Neuronal stem cell (in vitro differentiated cells): ENCODE measurements at regions not wholly inside any gene's neighbourhood (a gene's known extent, or its start where the extent isn't known, plus 50 kb on each side); places are given as distances from the start of the nearest gene placed in this dataset.
A peak's percentile ranks its signal among the peaks of the same experiment; 100 is the strongest.
"Not testable (repeated sequence)": the region's sequence is repeated elsewhere in the genome, so short reads cannot be mapped to it uniquely, and the experiment has no call there.

ENCODE experiments used
- DNase-seq: peaks from one replicate; pipeline ENCODE4 v3.0.0-alpha.2; 2013; ENCODE audit warnings: low spot score
- H2AFZ ChIP-seq: one replicate; pipeline ENCODE4 v1.6.1; 2013; ENCODE audit warnings: mild to moderate bottlenecking, low read length, inconsistent platforms
- H2AK5ac ChIP-seq: 2 replicates; pipeline ENCODE4 v1.6.1; 2013; ENCODE audit warnings: low read depth, mild to moderate bottlenecking, inconsistent platforms, low read length, moderate library complexity, mixed read lengths
- H2BK120ac ChIP-seq: 2 replicates; pipeline ENCODE4 v1.6.1; 2013; ENCODE audit warnings: low read depth, mild to moderate bottlenecking, inconsistent platforms, low read length, moderate library complexity, mixed read lengths
- H2BK12ac ChIP-seq: one replicate; pipeline ENCODE4 v1.6.1; 2013; ENCODE audit warnings: low read length, inconsistent platforms
- H2BK15ac ChIP-seq: 2 replicates; pipeline ENCODE4 v1.6.1; 2013; ENCODE audit warnings: mild to moderate bottlenecking, low read length, inconsistent platforms, mixed read lengths
- H2BK5ac ChIP-seq: one replicate; pipeline ENCODE4 v1.6.1; 2013; ENCODE audit warnings: inconsistent platforms, mild to moderate bottlenecking, low read length, moderate library complexity
- H3K14ac ChIP-seq: one replicate; pipeline ENCODE4 v1.6.1; 2013; ENCODE audit warnings: low read length, inconsistent platforms
- H3K18ac ChIP-seq: 2 replicates; pipeline ENCODE4 v1.6.1; 2013; ENCODE audit warnings: low read length, inconsistent platforms
- H3K23ac ChIP-seq: 2 replicates; pipeline ENCODE4 v1.6.1; 2013; ENCODE audit warnings: low read depth, mild to moderate bottlenecking, mixed read lengths, low read length, inconsistent platforms; ENCODE audit not compliant: poor library complexity
- H3K27ac ChIP-seq: replicated peaks from 3 replicates; pipeline ENCODE4 v1.5.1; 2013; ENCODE audit warnings: low read length, inconsistent platforms
- H3K27me3 ChIP-seq, 3 experiments: 2 replicates each; pipeline ENCODE4 v1.6.1; 2013; ENCODE audit warnings: low read length in 3 of 3, mild to moderate bottlenecking in 2 of 3, inconsistent platforms in 1 of 3, low read depth in 1 of 3, mixed read lengths in 1 of 3, moderate library complexity in 1 of 3; ENCODE audit not compliant: control insufficient read depth in 3 of 3, insufficient read depth in 3 of 3
- H3K36me3 ChIP-seq, 2 donors: replicated peaks in 1 of 2; 2 replicates each; pipeline ENCODE4 v1.6.1; 2013; ENCODE audit warnings: low read length in 2 of 2; ENCODE audit not compliant: control insufficient read depth in 2 of 2, insufficient read depth in 2 of 2
- H3K4ac ChIP-seq: 2 replicates; pipeline ENCODE4 v1.6.1; 2013; ENCODE audit warnings: inconsistent platforms, mild to moderate bottlenecking, low read length, moderate library complexity
- H3K4me1 ChIP-seq, 2 donors: 1 replicate in 1 of 2; 2 replicates in 1 of 2; pipeline ENCODE4 v1.6.1; 2013; ENCODE audit warnings: low read length in 2 of 2, low read depth in 1 of 2; ENCODE audit not compliant: control insufficient read depth in 2 of 2, insufficient read depth in 1 of 2
- H3K4me2 ChIP-seq: one replicate; pipeline ENCODE4 v1.6.1; 2013; ENCODE audit warnings: mild to moderate bottlenecking, low read length, inconsistent platforms; ENCODE audit not compliant: insufficient read depth, poor library complexity, severe bottlenecking
- H3K4me3 ChIP-seq, 2 donors: 2 replicates each; pipeline ENCODE4 v1.5.1; 2013; ENCODE audit warnings: low read length in 2 of 2, mild to moderate bottlenecking in 2 of 2, inconsistent platforms in 1 of 2, moderate library complexity in 1 of 2
- H3K79me1 ChIP-seq: one replicate; pipeline ENCODE4 v1.6.1; 2013; ENCODE audit warnings: low read depth, mild to moderate bottlenecking, inconsistent platforms, low read length, moderate library complexity
- H3K9ac ChIP-seq: one replicate; pipeline ENCODE4 v1.6.1; 2013; ENCODE audit warnings: mild to moderate bottlenecking, low read depth, low read length, inconsistent platforms; ENCODE audit not compliant: poor library complexity
- H3K9me3 ChIP-seq, 2 donors: replicated peaks in 1 of 2; 2 replicates each; pipeline versions ENCODE3 to v1.6.1; 2013; ENCODE audit warnings: low read length in 2 of 2, mild to moderate bottlenecking in 2 of 2, inconsistent platforms in 1 of 2, low read depth in 1 of 2, mixed read lengths in 1 of 2, moderate library complexity in 1 of 2; ENCODE audit not compliant: control insufficient read depth in 2 of 2, insufficient read depth in 1 of 2
- H4K8ac ChIP-seq: one replicate; pipeline ENCODE4 v1.6.1; 2013; ENCODE audit warnings: low read depth, mild to moderate bottlenecking, inconsistent platforms, low read length, moderate library complexity
- H4K91ac ChIP-seq: one replicate; pipeline ENCODE4 v1.6.1; 2013; ENCODE audit warnings: low read length, low read depth, mild to moderate bottlenecking, inconsistent platforms; ENCODE audit not compliant: poor library complexity
- WGBS, 2 donors: extraction: QIAGEN DNeasy Blood & Tissue Kit; methylation state at CpG; one replicate each; pipeline ENCODE4 v1.1.7; 2013; ENCODE audit warnings: missing lambda C conversion rate in 2 of 2, mixed read lengths in 1 of 2; ENCODE audit not compliant: insufficient read length in 2 of 2, insufficient replicate concordance in 1 of 2; ENCODE audit errors: extremely low coverage in 2 of 2; 5-methylcytosine and 5-hydroxymethylcytosine counted together

DNA sequence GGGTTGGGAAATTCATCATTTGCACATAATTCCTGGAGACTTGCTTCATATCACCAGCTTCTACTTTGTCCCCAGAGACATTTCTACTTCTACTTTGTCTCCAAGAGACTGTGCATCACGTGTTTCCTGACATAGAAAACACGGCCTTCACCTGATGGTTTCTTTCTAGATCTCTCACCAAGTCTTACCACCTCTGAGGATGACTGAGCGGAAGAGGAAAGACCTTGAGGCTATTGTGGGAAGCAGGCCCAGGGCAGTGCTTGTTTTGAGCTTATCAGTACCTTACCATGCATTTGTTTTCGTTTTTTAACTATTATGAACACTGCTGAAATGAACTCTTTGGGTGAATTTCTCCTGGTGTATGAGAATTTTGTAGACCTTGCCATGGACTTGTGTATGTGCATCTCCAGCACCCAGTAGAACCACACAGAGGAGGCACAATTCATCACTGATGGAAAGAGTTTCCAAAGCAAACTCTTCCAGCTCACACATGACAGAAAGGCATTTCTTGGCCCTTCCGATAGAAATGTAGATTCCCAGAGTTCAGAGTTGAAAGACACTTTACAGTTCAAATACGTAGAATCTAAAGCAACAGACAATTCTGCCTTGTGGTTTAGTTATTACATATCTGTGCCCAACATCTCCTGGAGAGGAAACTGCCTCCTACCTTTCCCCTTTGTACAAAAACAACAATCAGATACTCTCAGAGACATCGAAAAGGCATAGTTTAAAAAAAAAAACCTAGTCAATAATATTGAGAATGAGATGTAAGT lies 434.7 kb downstream of the FUT8 start:
- Histone ChIP-seq H3K18ac (no peak overlapping the region), H3K36me3 (no peaks in the 10 kb centered on the region), H3K14ac (no peak overlapping the region), H3K27ac (no peak overlapping the region), H2BK15ac (no peak overlapping the region), H3K27me3 (peaks cover 0 to 6% (median 0%) of the 10 kb centered on the region in 3 experiments), H4K8ac (no peak overlapping the region), H2AFZ (no peak overlapping the region), H3K4me3 (no peak overlapping the region), H2AK5ac (no peak overlapping the region), H3K79me1 (no peaks in the 10 kb centered on the region), H3K4ac (no peak overlapping the region), H3K4me2 (no peak overlapping the region), H3K23ac (no peak overlapping the region), H2BK5ac (no peak overlapping the region), H2BK12ac (no peak overlapping the region), H3K9ac (no peak overlapping the region), H3K4me1 (peaks cover 6 to 7% of the 10 kb centered on the region in 2 donors), H2BK120ac (no peak overlapping the region), H3K9me3 (no peaks in the 10 kb centered on the region), H4K91ac (no peak overlapping the region)
- no CpG with 5 or more reads among the region's 7 CpGs for WGBS, 2 donors
- no peak for DNase-seq

DNA sequence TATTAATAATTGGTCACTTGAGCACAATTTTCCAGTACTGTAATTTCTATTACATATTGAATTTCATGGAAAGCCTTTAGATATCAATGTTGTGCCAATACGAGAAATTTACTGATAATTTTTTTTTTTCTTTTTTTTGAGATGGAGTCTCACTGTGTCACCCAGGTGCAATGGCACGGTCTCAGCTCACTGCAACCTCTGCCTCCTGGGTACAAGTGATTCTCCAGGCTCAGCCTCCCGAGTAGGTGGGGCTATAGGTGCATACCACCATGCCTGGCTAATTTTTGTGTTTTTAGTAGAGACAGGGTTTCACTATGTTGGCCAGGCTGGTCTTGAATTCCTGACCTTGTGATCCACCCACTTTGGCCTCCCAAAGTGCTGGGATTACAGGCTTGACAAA lies 435.4 kb downstream of the FUT8 start:
- H2AFZ ChIP-seq, H3K4me2 ChIP-seq, H3K79me1 ChIP-seq, H2BK5ac ChIP-seq, H2BK120ac ChIP-seq, H3K27ac ChIP-seq, H3K36me3 ChIP-seq, DNase-seq, H3K4me3 ChIP-seq, H3K14ac ChIP-seq, H3K4me1 ChIP-seq, H3K9ac ChIP-seq, H4K91ac ChIP-seq, H3K9me3 ChIP-seq, H3K18ac ChIP-seq, H2BK15ac ChIP-seq, H2BK12ac ChIP-seq, H3K27me3 ChIP-seq, H3K4ac ChIP-seq, H2AK5ac ChIP-seq, H4K8ac ChIP-seq, H3K23ac ChIP-seq: not testable (repeated sequence)
- no CpG with 5 or more reads among the region's 3 CpGs for WGBS, 2 donors

DNA sequence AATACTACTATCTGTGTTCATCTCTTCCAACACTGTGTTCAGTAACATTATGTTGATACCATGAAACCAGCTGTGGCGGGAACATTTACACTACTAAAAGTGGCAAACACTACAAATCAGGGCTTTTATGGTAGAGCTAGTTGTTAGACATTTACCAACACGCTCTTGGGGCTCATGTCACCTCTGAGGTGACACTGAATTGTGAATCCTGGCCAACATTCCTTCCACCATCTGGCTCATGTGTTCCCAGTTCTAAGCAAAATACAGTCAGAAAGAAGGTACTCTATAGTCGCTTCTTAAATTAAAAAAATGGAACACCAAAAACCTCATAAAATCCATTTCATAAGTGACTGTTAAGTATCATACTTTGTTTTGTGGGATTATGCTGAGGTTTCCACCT lies 436.6 kb downstream of the FUT8 start:
- H3K18ac ChIP-seq: no peak overlapping the region
- H3K9ac ChIP-seq: no peak overlapping the region
- H3K27me3 ChIP-seq: peaks cover 0 to 6% (median 0%) of the 10 kb centered on the region in 3 experiments
- H3K4ac ChIP-seq: no peak overlapping the region
- H4K8ac ChIP-seq: no peak overlapping the region
- no peak overlapping the region for H3K23ac ChIP-seq
- H2BK12ac ChIP-seq: no peak overlapping the region
- DNase-seq: no peak
- no peaks in the 10 kb centered on the region for H3K36me3 ChIP-seq
- WGBS, 2 donors: no CpG with 5 or more reads among the region's 3 CpGs
- H2BK15ac ChIP-seq: no peak overlapping the region
- no peak overlapping the region for H4K91ac ChIP-seq
- H2AFZ ChIP-seq: no peak overlapping the region
- no peak overlapping the region for H3K27ac ChIP-seq
- no peak overlapping the region for H2BK120ac ChIP-seq
- H2BK5ac ChIP-seq: no peak overlapping the region
- no peak overlapping the region for H3K4me3 ChIP-seq
- H3K4me2 ChIP-seq: no peak overlapping the region
- H3K9me3 ChIP-seq: no peaks in the 10 kb centered on the region
- no peak overlapping the region for H3K14ac ChIP-seq
- H3K4me1 ChIP-seq: peaks cover 1 to 6% of the 10 kb centered on the region in 2 donors
- no peaks in the 10 kb centered on the region for H3K79me1 ChIP-seq
- no peak overlapping the region for H2AK5ac ChIP-seq

DNA sequence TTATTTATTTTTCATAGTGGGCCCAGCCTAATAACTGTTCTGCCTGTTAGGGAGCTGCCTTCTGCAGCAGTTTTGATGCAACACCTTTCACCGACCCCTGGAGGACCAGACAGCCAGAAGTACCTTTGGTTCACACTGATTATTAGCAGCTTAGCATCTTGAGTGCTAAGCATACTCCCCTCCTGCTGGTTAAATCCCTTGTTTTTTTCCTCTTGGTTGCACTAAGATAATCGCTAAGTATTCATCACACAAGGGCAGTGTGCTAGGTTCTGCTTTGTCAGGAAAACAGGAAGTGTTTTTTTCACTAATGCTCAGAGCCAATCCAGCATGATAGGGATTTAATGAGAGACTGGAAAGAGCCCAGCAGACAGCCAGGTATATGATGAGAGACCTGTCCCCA lies 437.0 kb downstream of the FUT8 start:
- no peak overlapping the region for H3K4ac ChIP-seq
- H2BK5ac ChIP-seq: no peak overlapping the region
- no peak overlapping the region for H3K9ac ChIP-seq
- H4K91ac ChIP-seq: no peak overlapping the region
- no peak overlapping the region for H3K14ac ChIP-seq
- H2BK15ac ChIP-seq: no peak overlapping the region
- H3K79me1 ChIP-seq: no peaks in the 10 kb centered on the region
- no peak overlapping the region for H2BK120ac ChIP-seq
- no peak overlapping the region for H2BK12ac ChIP-seq
- peak; percentile 75 for DNase-seq
- no peak overlapping the region for H3K18ac ChIP-seq
- no peak overlapping the region for H3K23ac ChIP-seq
- no peaks in the 10 kb centered on the region for H3K9me3 ChIP-seq
- no peak overlapping the region for H3K27ac ChIP-seq
- no peak overlapping the region for H4K8ac ChIP-seq
- no peak overlapping the region for H2AK5ac ChIP-seq
- H2AFZ ChIP-seq: no peak overlapping the region
- WGBS, 2 donors: no CpG with 5 or more reads among the region's 2 CpGs
- peaks cover 1 to 6% of the 10 kb centered on the region in 2 donors for H3K4me1 ChIP-seq
- no peak overlapping the region for H3K4me2 ChIP-seq
- peaks cover 0 to 6% (median 0%) of the 10 kb centered on the region in 3 experiments for H3K27me3 ChIP-seq
- no peaks in the 10 kb centered on the region for H3K36me3 ChIP-seq
- no peak overlapping the region for H3K4me3 ChIP-seq
